Vagina (tissue), 2 donors: ENCODE measurements at regions not wholly inside any gene's neighbourhood (a gene's known extent, or its start where the extent isn't known, plus 50 kb on each side); places are given as distances from the start of the nearest gene placed in this dataset.
"Not testable (repeated sequence)": the region's sequence is repeated elsewhere in the genome, so short reads cannot be mapped to it uniquely, and the experiment has no call there.

ENCODE experiments used
- DNase-seq, 2 donors: peaks; one replicate each; pipeline ENCODE4 v3.0.0-alpha.2; 2017; ENCODE audit errors: extremely low spot score in 2 of 2
- H3K27ac ChIP-seq: fragments of 200-600 bp; sonication (generic); one replicate; pipeline ENCODE4 v1.5.1; 2019
- H3K27me3 ChIP-seq: fragments of 200-600 bp; sonication (generic); one replicate; pipeline ENCODE4 v1.5.1; 2019
- H3K36me3 ChIP-seq, 2 donors: fragments of 200-600 bp; sonication (generic); one replicate each; pipeline ENCODE4 v1.5.1; 2017 to 2019
- H3K4me1 ChIP-seq: fragments of 200-600 bp; sonication (generic); one replicate; pipeline ENCODE4 v1.5.1; 2019
- H3K4me3 ChIP-seq, 2 donors: fragments of 200-600 bp; sonication (generic); 1 replicate in 1 of 2; 2 replicates in 1 of 2; pipeline ENCODE4 v1.5.1; 2016 to 2019
- H3K9me3 ChIP-seq: fragments of 200-600 bp; sonication (generic); one replicate; pipeline ENCODE4 v1.5.1; 2019
- CTCF ChIP-seq, 3 experiments: fragments of 450-650 bp in 2 of 3; fragments of 200-600 bp in 1 of 3; sonication (generic) in 1 of 3; IDR thresholded peaks; one replicate each; pipeline ENCODE4 v1.5.1; 2017 to 2019; ENCODE audit warnings: antibody characterized with exemption in 3 of 3, mild to moderate bottlenecking in 2 of 3, moderate library complexity in 2 of 3
- POLR2A ChIP-seq, 2 donors: fragments of 450-650 bp; IDR thresholded peaks; one replicate each; pipeline ENCODE4 v1.6.1; 2017; ENCODE audit warnings: antibody characterized with exemption in 2 of 2, mild to moderate bottlenecking in 2 of 2, moderate library complexity in 2 of 2
- POLR2AphosphoS5 ChIP-seq, 2 donors: sonication (generic); formaldehyde crosslinking; IDR thresholded peaks; one replicate each; pipeline ENCODE4 v1.9.0; 2017; ENCODE audit warnings: antibody characterized with exemption in 2 of 2, mild to moderate bottlenecking in 2 of 2, low read depth in 1 of 2; ENCODE audit not compliant: insufficient read depth in 1 of 2
- intact Hi-C: fragments of 100-400 bp; cut with DNase I; formaldehyde crosslinking; loops from one replicate; pipeline ENCODE4 v1.15.1; 2023

- H3K27ac ChIP-seq = no peak overlapping the region
- DNase-seq = no peak
- no peaks in the 10 kb centered on the region for H3K27me3 ChIP-seq
- intact Hi-C loops = no loop called here
- no peak for TF ChIP-seq POLR2A (IDR thresholded peaks at IDR 0.05)
- no peak for TF ChIP-seq CTCF (IDR thresholded peaks at IDR 0.05)
- TF ChIP-seq POLR2AphosphoS5 (IDR thresholded peaks at IDR 0.05; ENCODE audit: insufficient read depth in 1 of 2, low read depth in 1 of 2) = no peak
- no peaks in the 10 kb centered on the region for H3K9me3 ChIP-seq
- no peaks in the 10 kb centered on the region for H3K36me3 ChIP-seq
- H3K4me1 ChIP-seq = no peaks in the 10 kb centered on the region
- no peak overlapping the region for H3K4me3 ChIP-seq
Measured at GRCh38 chr6:84943905-84944304, 179.5 kb upstream of the TBX18 start.

- H3K27me3 ChIP-seq, DNase-seq, H3K27ac ChIP-seq, H3K9me3 ChIP-seq, H3K4me1 ChIP-seq, intact Hi-C loops, H3K36me3 ChIP-seq, H3K4me3 ChIP-seq: not testable (repeated sequence)
Measured at GRCh38 chr6:84941609-84942008, 177.2 kb upstream of the TBX18 start.

- Histone ChIP-seq H3K9me3 (no peaks in the 10 kb centered on the region), H3K4me1 (no peaks in the 10 kb centered on the region), H3K27me3 (no peaks in the 10 kb centered on the region), H3K36me3 (no peaks in the 10 kb centered on the region), H3K4me3 (no peak overlapping the region), H3K27ac (no peak overlapping the region)
- intact Hi-C loops = no loop called here
- no peak for DNase-seq
- no peak for TF ChIP-seq CTCF (IDR thresholded peaks at IDR 0.05)
Measured at GRCh38 chr6:84929212-84929611, 164.8 kb upstream of the TBX18 start.

GRCh38 chr6:84927551-84927950, 163.2 kb upstream of the TBX18 start:
- no peak for DNase-seq
- Histone ChIP-seq H3K9me3 (no peaks in the 10 kb centered on the region), H3K36me3 (no peaks in the 10 kb centered on the region), H3K27me3 (no peaks in the 10 kb centered on the region), H3K4me3 (no peak overlapping the region), H3K27ac (no peak overlapping the region), H3K4me1 (no peaks in the 10 kb centered on the region)
- intact Hi-C loops = no loop called here
- TF ChIP-seq POLR2A (IDR thresholded peaks at IDR 0.05) = no peak
- TF ChIP-seq CTCF (IDR thresholded peaks at IDR 0.05) = no peak
- no peak for TF ChIP-seq POLR2AphosphoS5 (IDR thresholded peaks at IDR 0.05; ENCODE audit: insufficient read depth in 1 of 2, low read depth in 1 of 2)

- H3K27me3 ChIP-seq = no peaks in the 10 kb centered on the region
- no peak overlapping the region for H3K27ac ChIP-seq
- intact Hi-C loops = no loop called here
- TF ChIP-seq POLR2AphosphoS5 (IDR thresholded peaks at IDR 0.05; ENCODE audit: insufficient read depth in 1 of 2, low read depth in 1 of 2) = no peak
- TF ChIP-seq CTCF (IDR thresholded peaks at IDR 0.05) = no peak
- no peak for TF ChIP-seq POLR2A (IDR thresholded peaks at IDR 0.05)
- H3K9me3 ChIP-seq = no peaks in the 10 kb centered on the region
- H3K4me1 ChIP-seq = no peaks in the 10 kb centered on the region
- no peak overlapping the region for H3K4me3 ChIP-seq
- H3K36me3 ChIP-seq = no peaks in the 10 kb centered on the region
- no peak for DNase-seq
Measured at GRCh38 chr6:84926189-84927155, 162.1 kb upstream of the TBX18 start.
